MM.1S (cell line): ENCODE measurements at regions not wholly inside any gene's neighbourhood (a gene's known extent, or its start where the extent isn't known, plus 50 kb on each side); places are given as distances from the start of the nearest gene placed in this dataset.

Experiments used
- DNase-seq: peaks from one replicate; pipeline ENCODE4 v3.0.0-alpha.2; 2015
- H2AFZ ChIP-seq: fragments of 300-600 bp; sonication (generic); 2 replicates; pipeline ENCODE4 v1.6.0; 2016; ENCODE audit warnings: antibody characterized with exemption, low read length
- H3F3A ChIP-seq: fragments of 300-600 bp; sonication (generic); 2 replicates; pipeline ENCODE4 v1.6.1; 2016; ENCODE audit warnings: mild to moderate bottlenecking, antibody characterized with exemption, low read length, moderate library complexity, mixed read lengths; ENCODE audit not compliant: insufficient read depth
- H3K27ac ChIP-seq: fragments of 300-600 bp; sonication (generic); 2 replicates; pipeline ENCODE4 v1.5.1; 2016; ENCODE audit warnings: mild to moderate bottlenecking, low read length
- H3K27me3 ChIP-seq: fragments of 300-600 bp; sonication (generic); replicated peaks from 2 replicates; pipeline ENCODE4 v1.6.0; 2016; ENCODE audit warnings: low read length; ENCODE audit not compliant: insufficient read depth
- H3K36me3 ChIP-seq: fragments of 300-600 bp; sonication (generic); replicated peaks from 2 replicates; pipeline ENCODE4 v1.6.1; 2016; ENCODE audit warnings: mild to moderate bottlenecking, low read length, mixed read lengths; ENCODE audit not compliant: insufficient read depth
- H3K4me1 ChIP-seq: fragments of 300-600 bp; sonication (generic); 2 replicates; pipeline ENCODE4 v1.6.1; 2016; ENCODE audit warnings: low read length, mixed read lengths
- H3K4me2 ChIP-seq: fragments of 300-600 bp; sonication (generic); 2 replicates; pipeline ENCODE4 v1.6.0; 2016; ENCODE audit warnings: low read depth, low read length
- H3K4me3 ChIP-seq: fragments of 300-600 bp; sonication (generic); 2 replicates; pipeline ENCODE4 v1.5.1; 2016; ENCODE audit warnings: low read length, mixed read lengths
- H3K79me2 ChIP-seq: fragments of 300-600 bp; sonication (generic); 2 replicates; pipeline ENCODE4 v1.6.1; 2016; ENCODE audit warnings: mixed run types, low read length, mixed read lengths
- H3K9ac ChIP-seq: fragments of 300-600 bp; sonication (generic); 2 replicates; pipeline ENCODE4 v1.6.1; 2016; ENCODE audit warnings: low read length, mixed read lengths
- H3K9me2 ChIP-seq: fragments of 300-600 bp; sonication (generic); replicated peaks from 2 replicates; pipeline ENCODE4 v1.6.1; 2016; ENCODE audit warnings: mild to moderate bottlenecking, low read length, mixed read lengths; ENCODE audit not compliant: insufficient read depth
- H3K9me3 ChIP-seq: fragments of 300-600 bp; sonication (generic); replicated peaks from 2 replicates; pipeline ENCODE4 v1.6.1; 2016; ENCODE audit warnings: mild to moderate bottlenecking, low read length, mixed read lengths; ENCODE audit not compliant: insufficient read depth
- H4K20me1 ChIP-seq: fragments of 300-600 bp; sonication (generic); 2 replicates; pipeline ENCODE4 v1.6.1; 2016; ENCODE audit warnings: mild to moderate bottlenecking, low read length, moderate library complexity, mixed read lengths; ENCODE audit not compliant: insufficient read depth
- CTCF ChIP-seq: fragments of 300-600 bp; sonication (generic); IDR thresholded peaks from 2 replicates; pipeline ENCODE4 v1.5.1; 2016; ENCODE audit warnings: antibody characterized with exemption, low read length, mixed read lengths
- EZH2 ChIP-seq: fragments of 300-600 bp; sonication (generic); optimal IDR thresholded peaks from 2 replicates; pipeline ENCODE3; 2017; ENCODE audit warnings: low read depth, mild to moderate bottlenecking, antibody characterized with exemption, low read length, mixed read lengths
- EZH2phosphoT487 ChIP-seq: fragments of 300-600 bp; sonication (generic); IDR thresholded peaks from 2 replicates; pipeline ENCODE4 v1.6.1; 2018; ENCODE audit warnings: antibody characterized with exemption, low read length

DNA sequence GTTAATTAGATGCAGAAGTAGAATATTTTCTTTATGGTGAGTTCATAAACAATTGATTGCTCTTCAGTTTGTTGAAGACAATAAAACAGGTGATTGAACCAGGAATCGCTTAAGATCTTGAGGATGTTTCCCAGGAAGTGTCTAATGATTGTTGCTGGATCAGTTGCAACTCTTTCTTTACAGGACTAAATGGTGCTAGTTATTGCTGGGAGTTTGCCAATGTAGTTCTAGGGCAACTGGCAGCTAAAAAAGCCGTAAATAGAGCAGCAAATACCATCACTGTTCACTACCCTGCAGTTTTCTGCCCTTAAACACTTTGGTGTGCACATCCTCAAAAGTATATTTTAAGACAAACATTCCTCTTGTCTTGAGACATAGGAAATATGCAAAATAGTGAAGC is 119.2 kb upstream of the ANK3 start:
- no peak overlapping the region for H3K9ac ChIP-seq
- DNase-seq: no peak
- H3K9me2 ChIP-seq: no peaks in the 10 kb centered on the region
- H3K27me3 ChIP-seq: no peaks in the 10 kb centered on the region
- no peak overlapping the region for H3K27ac ChIP-seq
- no peak overlapping the region for H2AFZ ChIP-seq
- no peak overlapping the region for H3K4me2 ChIP-seq
- H3K4me1 ChIP-seq: peaks cover 16% of the 10 kb centered on the region
- no peaks in the 10 kb centered on the region for H3K79me2 ChIP-seq
- TF ChIP-seq EZH2 (no peak), CTCF (no peak), EZH2phosphoT487 (no peak)
- no peak overlapping the region for H3K4me3 ChIP-seq
- H3F3A ChIP-seq: no peaks in the 10 kb centered on the region
- H4K20me1 ChIP-seq: no peaks in the 10 kb centered on the region
- H3K36me3 ChIP-seq: no peaks in the 10 kb centered on the region
- no peaks in the 10 kb centered on the region for H3K9me3 ChIP-seq

GRCh38 chr10:60508037-60508436 is 118.4 kb upstream of the ANK3 start:
- Histone ChIP-seq H3K4me2 (no peak overlapping the region), H4K20me1 (no peaks in the 10 kb centered on the region), H3K36me3 (no peaks in the 10 kb centered on the region), H3K9ac (no peak overlapping the region), H3F3A (no peaks in the 10 kb centered on the region), H3K79me2 (no peaks in the 10 kb centered on the region), H3K4me1 (peaks cover 9% of the 10 kb centered on the region), H3K27me3 (no peaks in the 10 kb centered on the region), H2AFZ (no peak overlapping the region), H3K9me3 (no peaks in the 10 kb centered on the region), H3K27ac (no peak overlapping the region), H3K4me3 (no peak overlapping the region), H3K9me2 (no peaks in the 10 kb centered on the region)
- DNase-seq: no peak
- TF ChIP-seq EZH2phosphoT487 (no peak), EZH2 (no peak), CTCF (no peak)

- no peak overlapping the region for H3K9ac ChIP-seq
- H3K4me1 ChIP-seq: no peaks in the 10 kb centered on the region
- no peak overlapping the region for H3K4me3 ChIP-seq
These were observed 112.9 kb upstream of the ANK3 start for GRCh38 chr10:60502621-60503020.

GRCh38 chr10:60498985-60499384 is 109.3 kb upstream of the ANK3 start:
- no peak overlapping the region for H3K9ac ChIP-seq
- no peaks in the 10 kb centered on the region for H3K27me3 ChIP-seq
- no peak overlapping the region for H3K4me2 ChIP-seq
- H3K4me3 ChIP-seq: no peak overlapping the region
- H3K79me2 ChIP-seq: no peaks in the 10 kb centered on the region
- H2AFZ ChIP-seq: no peak overlapping the region
- H3K9me2 ChIP-seq: no peaks in the 10 kb centered on the region
- H3F3A ChIP-seq: no peaks in the 10 kb centered on the region
- TF ChIP-seq EZH2phosphoT487 (no peak), EZH2 (no peak), CTCF (no peak)
- H3K9me3 ChIP-seq: no peaks in the 10 kb centered on the region
- no peak for DNase-seq
- H3K4me1 ChIP-seq: no peaks in the 10 kb centered on the region
- no peaks in the 10 kb centered on the region for H3K36me3 ChIP-seq
- no peak overlapping the region for H3K27ac ChIP-seq
- no peaks in the 10 kb centered on the region for H4K20me1 ChIP-seq

More at GRCh38 chr10:60502621-60503020, 112.9 kb upstream of the ANK3 start:
- Histone ChIP-seq H3K27me3 (no peaks in the 10 kb centered on the region), H3K27ac (no peak overlapping the region), H3K79me2 (no peaks in the 10 kb centered on the region), H3K4me2 (no peak overlapping the region), H3K9me3 (no peaks in the 10 kb centered on the region), H4K20me1 (no peaks in the 10 kb centered on the region), H3F3A (no peaks in the 10 kb centered on the region), H3K36me3 (no peaks in the 10 kb centered on the region), H3K9me2 (no peaks in the 10 kb centered on the region), H2AFZ (no peak overlapping the region)
- no peak for TF ChIP-seq EZH2phosphoT487
- DNase-seq: no peak
